Parathyroid adenoma (tissue), 2 donors: ENCODE measurements at regions not wholly inside any gene's neighbourhood (a gene's known extent, or its start where the extent isn't known, plus 50 kb on each side); places are given as distances from the start of the nearest gene placed in this dataset.

Experiments
- H2AFZ ChIP-seq: fragments of 300-600 bp; sonication (generic); one replicate; pipeline ENCODE4 v1.7.0; 2017; ENCODE audit warnings: antibody characterized with exemption, mild to moderate bottlenecking
- H3K27ac ChIP-seq: fragments of 300-600 bp; sonication (generic); one replicate; pipeline ENCODE4 v1.7.0; 2017
- H3K27me3 ChIP-seq: fragments of 300-600 bp; sonication (generic); one replicate; pipeline ENCODE4 v1.7.0; 2017; ENCODE audit warnings: low read length; ENCODE audit not compliant: control insufficient read depth, insufficient read depth
- H3K36me3 ChIP-seq: fragments of 300-600 bp; sonication (generic); one replicate; pipeline ENCODE4 v1.7.0; 2017; ENCODE audit warnings: low read length; ENCODE audit not compliant: control insufficient read depth, insufficient read depth
- H3K4me1 ChIP-seq: fragments of 300-600 bp; sonication (generic); one replicate; pipeline ENCODE4 v1.7.0; 2017; ENCODE audit warnings: control low read depth
- H3K4me2 ChIP-seq: fragments of 300-600 bp; sonication (generic); one replicate; pipeline ENCODE4 v1.7.0; 2017; ENCODE audit warnings: low read length
- H3K4me3 ChIP-seq: fragments of 300-600 bp; sonication (generic); one replicate; pipeline ENCODE4 v1.7.0; 2017; ENCODE audit warnings: low read depth, low read length
- H3K79me2 ChIP-seq: fragments of 300-600 bp; sonication (generic); one replicate; pipeline ENCODE4 v1.7.0; 2017; ENCODE audit warnings: control low read depth
- H3K9ac ChIP-seq: fragments of 300-600 bp; sonication (generic); one replicate; pipeline ENCODE4 v1.7.0; 2017; ENCODE audit warnings: mild to moderate bottlenecking
- H3K9me3 ChIP-seq: fragments of 300-600 bp; sonication (generic); one replicate; pipeline ENCODE4 v1.7.0; 2017; ENCODE audit warnings: low read length; ENCODE audit not compliant: control insufficient read depth
- TF ChIP-seq, protein P1 (sequence below): fragments of 300-600 bp; sonication (generic); IDR thresholded peaks from one replicate; pipeline ENCODE4 v1.7.0; 2017; ENCODE audit warnings: antibody characterized with exemption, mild to moderate bottlenecking
- donor health status: primary hyperparathyroidism.

DNA sequence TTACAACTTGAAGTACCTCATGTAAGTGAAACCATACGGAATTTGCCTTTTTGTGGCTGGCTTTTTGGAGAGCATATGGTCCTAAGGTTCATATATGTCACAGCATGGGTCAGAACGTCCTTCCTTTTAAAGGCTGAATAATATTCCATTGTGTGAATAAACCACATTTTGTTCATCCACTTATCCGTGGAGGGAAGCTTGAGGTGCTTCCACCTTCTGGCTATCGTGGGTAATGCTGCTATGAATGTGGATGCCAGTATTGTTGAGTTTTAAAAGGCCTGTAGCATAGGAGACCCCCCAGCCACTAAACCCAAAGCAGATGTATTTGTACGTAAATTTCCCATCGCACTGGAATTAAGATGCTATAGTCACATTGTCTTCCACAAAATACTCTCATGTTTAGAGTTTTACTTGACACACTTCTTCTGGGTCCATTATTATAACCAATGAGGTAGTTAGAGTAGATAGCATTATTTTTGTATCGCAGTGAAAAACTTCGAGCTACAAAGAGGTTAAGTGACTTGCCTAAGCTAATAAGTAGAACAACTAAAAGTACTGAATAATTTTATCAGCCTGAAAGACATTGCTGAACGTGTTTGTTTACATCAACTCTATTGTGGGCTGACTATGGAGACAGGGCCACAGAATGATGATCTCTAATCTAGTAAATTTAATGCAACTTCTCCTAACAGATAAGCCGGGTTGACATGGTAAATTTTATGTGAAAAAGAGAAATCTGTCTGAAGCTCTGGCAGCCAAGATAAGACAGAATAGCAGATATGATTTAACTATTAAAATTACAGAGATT, 183.0 kb upstream of the CTBP2 start:
- no peak overlapping the region for H3K27ac ChIP-seq
- H2AFZ ChIP-seq: no peak overlapping the region
- H3K27me3 ChIP-seq: no peaks in the 10 kb centered on the region
- no peak overlapping the region for H3K4me3 ChIP-seq
- no peak overlapping the region for H3K4me2 ChIP-seq
- no peak overlapping the region for H3K9ac ChIP-seq
- H3K4me1 ChIP-seq: no peaks in the 10 kb centered on the region
- H3K36me3 ChIP-seq: no peaks in the 10 kb centered on the region
- no peaks in the 10 kb centered on the region for H3K9me3 ChIP-seq
- TF ChIP-seq, protein P1, sequence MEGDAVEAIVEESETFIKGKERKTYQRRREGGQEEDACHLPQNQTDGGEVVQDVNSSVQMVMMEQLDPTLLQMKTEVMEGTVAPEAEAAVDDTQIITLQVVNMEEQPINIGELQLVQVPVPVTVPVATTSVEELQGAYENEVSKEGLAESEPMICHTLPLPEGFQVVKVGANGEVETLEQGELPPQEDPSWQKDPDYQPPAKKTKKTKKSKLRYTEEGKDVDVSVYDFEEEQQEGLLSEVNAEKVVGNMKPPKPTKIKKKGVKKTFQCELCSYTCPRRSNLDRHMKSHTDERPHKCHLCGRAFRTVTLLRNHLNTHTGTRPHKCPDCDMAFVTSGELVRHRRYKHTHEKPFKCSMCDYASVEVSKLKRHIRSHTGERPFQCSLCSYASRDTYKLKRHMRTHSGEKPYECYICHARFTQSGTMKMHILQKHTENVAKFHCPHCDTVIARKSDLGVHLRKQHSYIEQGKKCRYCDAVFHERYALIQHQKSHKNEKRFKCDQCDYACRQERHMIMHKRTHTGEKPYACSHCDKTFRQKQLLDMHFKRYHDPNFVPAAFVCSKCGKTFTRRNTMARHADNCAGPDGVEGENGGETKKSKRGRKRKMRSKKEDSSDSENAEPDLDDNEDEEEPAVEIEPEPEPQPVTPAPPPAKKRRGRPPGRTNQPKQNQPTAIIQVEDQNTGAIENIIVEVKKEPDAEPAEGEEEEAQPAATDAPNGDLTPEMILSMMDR: peak; percentile 25
- H3K79me2 ChIP-seq: no peaks in the 10 kb centered on the region

DNA sequence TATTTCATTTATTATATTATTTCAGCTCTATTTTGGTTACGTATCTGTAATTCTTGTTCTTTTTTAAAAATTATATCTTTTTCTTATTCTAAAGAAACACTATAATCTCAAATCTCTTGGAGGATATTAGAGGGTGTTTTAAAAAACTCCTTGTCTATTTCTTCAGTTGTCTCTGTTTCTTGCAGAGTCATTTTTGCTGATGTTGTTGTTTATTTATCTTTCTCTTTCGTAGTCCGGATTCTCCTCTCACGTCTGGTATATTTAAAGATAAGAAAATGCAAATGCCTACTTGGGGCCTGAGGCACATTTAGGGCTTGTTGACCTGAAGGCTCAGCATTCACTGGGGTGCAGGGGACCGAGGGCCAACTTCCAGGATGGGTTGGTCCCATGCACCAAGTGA, 181.2 kb upstream of the CTBP2 start:
- H3K4me1 ChIP-seq: no peaks in the 10 kb centered on the region
- no peak overlapping the region for H3K9ac ChIP-seq
- no peaks in the 10 kb centered on the region for H3K9me3 ChIP-seq
- no peak overlapping the region for H2AFZ ChIP-seq
- H3K27ac ChIP-seq: no peak overlapping the region
- TF ChIP-seq, protein P1: no peak
- no peak overlapping the region for H3K4me3 ChIP-seq
- no peaks in the 10 kb centered on the region for H3K27me3 ChIP-seq
- H3K4me2 ChIP-seq: no peak overlapping the region
- no peaks in the 10 kb centered on the region for H3K36me3 ChIP-seq
- H3K79me2 ChIP-seq: no peaks in the 10 kb centered on the region

DNA sequence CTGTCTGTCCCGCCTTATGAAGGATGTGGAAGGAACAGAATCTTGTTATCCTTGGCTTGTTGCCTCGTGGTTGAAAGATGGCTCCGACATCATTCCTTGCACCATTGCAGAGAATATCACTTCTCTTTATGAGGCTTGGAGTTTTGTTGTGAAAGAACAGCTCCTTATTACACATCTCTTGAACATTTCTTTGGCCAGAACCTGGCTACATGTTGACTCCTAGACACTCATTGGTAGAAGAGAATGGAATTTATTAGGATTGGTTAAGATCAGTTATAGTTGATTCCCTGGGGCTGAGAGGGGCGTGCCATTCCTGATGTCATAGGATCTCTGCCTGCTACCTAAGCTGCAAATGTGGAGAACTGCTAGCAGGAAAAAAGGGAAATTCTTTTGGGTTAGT, 180.5 kb upstream of the CTBP2 start:
- no peaks in the 10 kb centered on the region for H3K4me1 ChIP-seq
- H3K27me3 ChIP-seq: no peaks in the 10 kb centered on the region
- H3K4me2 ChIP-seq: no peak overlapping the region
- no peaks in the 10 kb centered on the region for H3K79me2 ChIP-seq
- H3K9ac ChIP-seq: no peak overlapping the region
- H3K9me3 ChIP-seq: no peaks in the 10 kb centered on the region
- no peak overlapping the region for H2AFZ ChIP-seq
- TF ChIP-seq, protein P1: no peak
- H3K27ac ChIP-seq: no peak overlapping the region
- no peaks in the 10 kb centered on the region for H3K36me3 ChIP-seq
- H3K4me3 ChIP-seq: no peak overlapping the region

DNA sequence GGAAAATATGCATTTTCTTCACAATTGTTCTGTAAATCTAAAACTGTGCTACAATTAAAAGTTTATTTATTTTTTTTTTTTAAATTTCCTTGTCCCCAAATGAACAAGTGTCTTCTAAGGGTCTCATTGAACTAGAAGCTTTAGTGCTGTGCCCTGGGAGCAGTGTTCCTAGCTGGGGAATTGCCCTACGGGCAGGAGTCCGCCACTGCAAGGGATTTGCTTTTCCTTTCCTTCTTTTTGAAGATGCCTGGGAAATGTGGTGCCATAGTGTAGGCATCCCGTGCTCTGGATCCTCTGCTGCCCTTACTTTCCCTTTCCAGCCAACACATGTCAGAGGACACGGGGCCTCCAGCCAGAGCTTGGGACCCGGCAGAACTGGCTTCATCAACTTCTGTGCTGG, 177.1 kb upstream of the CTBP2 start:
- H3K4me2 ChIP-seq: no peak overlapping the region
- TF ChIP-seq, protein P1: no peak
- H3K27ac ChIP-seq: no peak overlapping the region
- H3K9ac ChIP-seq: no peak overlapping the region
- no peaks in the 10 kb centered on the region for H3K36me3 ChIP-seq
- no peaks in the 10 kb centered on the region for H3K9me3 ChIP-seq
- no peak overlapping the region for H3K4me3 ChIP-seq
- no peaks in the 10 kb centered on the region for H3K79me2 ChIP-seq
- no peaks in the 10 kb centered on the region for H3K4me1 ChIP-seq
- H3K27me3 ChIP-seq: no peaks in the 10 kb centered on the region
- H2AFZ ChIP-seq: no peak overlapping the region

DNA sequence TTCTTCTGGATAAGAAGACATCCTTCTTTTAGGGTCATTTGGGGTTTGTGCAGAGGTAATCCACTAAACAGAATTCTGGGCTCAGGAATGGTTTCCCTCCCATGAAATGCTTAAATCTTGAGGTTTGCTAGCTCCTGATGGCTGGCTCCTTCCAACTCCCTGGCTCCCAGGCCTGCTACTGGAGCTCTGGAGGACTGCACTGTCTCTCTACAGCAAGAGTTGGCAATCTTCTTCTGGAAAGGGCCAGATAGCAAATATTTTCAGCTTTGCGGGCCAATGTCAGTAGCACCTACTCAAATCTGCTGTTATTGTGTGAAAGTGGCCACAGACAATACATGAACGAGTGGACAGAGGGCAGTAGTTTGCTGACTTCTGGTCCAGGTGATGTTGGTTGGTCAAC, 174.2 kb upstream of the CTBP2 start:
- Histone ChIP-seq H2AFZ (no peak overlapping the region), H3K4me1 (no peaks in the 10 kb centered on the region), H3K79me2 (no peaks in the 10 kb centered on the region), H3K9ac (no peak overlapping the region), H3K27me3 (no peaks in the 10 kb centered on the region), H3K4me3 (no peak overlapping the region), H3K4me2 (no peak overlapping the region), H3K9me3 (no peaks in the 10 kb centered on the region), H3K36me3 (no peaks in the 10 kb centered on the region), H3K27ac (no peak overlapping the region)
- TF ChIP-seq, protein P1: no peak
